WTC11 (cell line): ENCODE measurements at regions not wholly inside any gene's neighbourhood (a gene's known extent, or its start where the extent isn't known, plus 50 kb on each side); places are given as distances from the start of the nearest gene placed in this dataset.

Source experiments
- ATAC-seq: fragments of 200-7000 bp; cut with Tn5 transposase; 2 replicates; pipeline ENCODE4 v1.10.0; 2021; ENCODE audit warnings: mild to moderate bottlenecking, moderate library complexity
- CTCF ChIA-PET: fragments of 300-600 bp; sonication (Branson Sonifier 250); formaldehyde crosslinking; loops from one replicate; lab custom pipeline; 2021; ENCODE audit warnings: antibody characterized with exemption; lab: Charles Lee
- POLR2A ChIA-PET: fragments of 350-600 bp; sonication (Branson Sonifier 250); formaldehyde crosslinking; loops from one replicate; lab custom pipeline; 2021; ENCODE audit warnings: antibody characterized with exemption; lab: Charles Lee
- DNase-seq: peaks from one replicate; pipeline ENCODE4 v3.0.0; 2021; ENCODE audit warnings: low spot score
- H3K27ac Mint-ChIP-seq: 2 replicates; pipeline ENCODE4 v1.8.0; 2021; ENCODE audit warnings: mixed read lengths
- H3K27me3 Mint-ChIP-seq: 2 replicates; pipeline ENCODE4 v1.8.0; 2021; ENCODE audit warnings: low read depth, mild to moderate bottlenecking, moderate library complexity, mixed read lengths
- H3K36me3 Mint-ChIP-seq: 2 replicates; pipeline ENCODE4 v1.8.0; 2021; ENCODE audit warnings: mixed read lengths
- H3K4me1 Mint-ChIP-seq: 2 replicates; pipeline ENCODE4 v1.8.0; 2022; ENCODE audit warnings: mixed read lengths
- H3K4me3 Mint-ChIP-seq: 2 replicates; pipeline ENCODE4 v1.8.0; 2021; ENCODE audit warnings: mild to moderate bottlenecking, moderate library complexity, mixed read lengths
- H3K9me3 Mint-ChIP-seq: 2 replicates; pipeline ENCODE4 v1.8.0; 2021; ENCODE audit warnings: mixed read lengths
- ATF6 ChIP-seq: sonication (generic); formaldehyde crosslinking; IDR thresholded peaks from 2 replicates; pipeline ENCODE4 v1.8.1; 2023; ENCODE audit warnings: mild to moderate bottlenecking, missing genetic modification reagents
- CREB1 ChIP-seq: sonication (generic); formaldehyde crosslinking; IDR thresholded peaks from 2 replicates; pipeline ENCODE4 v1.8.0; 2023; ENCODE audit warnings: mild to moderate bottlenecking, missing genetic modification reagents
- CTCF ChIP-seq: fragments of 200-600 bp; IDR thresholded peaks from 2 replicates; pipeline ENCODE4 v1.8.0; 2022; ENCODE audit warnings: antibody characterized with exemption
- E2F1 ChIP-seq: sonication (generic); formaldehyde crosslinking; IDR thresholded peaks from 2 replicates; pipeline ENCODE4 v1.8.0; 2022; ENCODE audit warnings: mild to moderate bottlenecking, missing genetic modification reagents
- ERG ChIP-seq: fragments of 250-450 bp; sonication (Bioruptor Pico); IDR thresholded peaks from 2 replicates; pipeline ENCODE4 v1.8.0; 2021; ENCODE audit warnings: mild to moderate bottlenecking
- FOXK1 ChIP-seq: sonication (generic); formaldehyde crosslinking; IDR thresholded peaks from 2 replicates; pipeline ENCODE4 v1.8.0; 2022; ENCODE audit warnings: mild to moderate bottlenecking, moderate library complexity, missing genetic modification reagents
- FOXP1 ChIP-seq: sonication (generic); formaldehyde crosslinking; IDR thresholded peaks from 2 replicates; pipeline ENCODE4 v1.8.0; 2022; ENCODE audit warnings: missing genetic modification reagents, mild to moderate bottlenecking, moderate library complexity, borderline replicate concordance
- IRF2 ChIP-seq: sonication (generic); formaldehyde crosslinking; IDR thresholded peaks from 2 replicates; pipeline ENCODE4 v1.8.0; 2022; ENCODE audit warnings: low read depth, missing genetic modification reagents, borderline replicate concordance
- JAZF1 ChIP-seq: fragments of 250-450 bp; sonication (Bioruptor Pico); IDR thresholded peaks from 2 replicates; pipeline ENCODE4 v1.9.0; 2021; ENCODE audit warnings: moderate library complexity, mild to moderate bottlenecking, inconsistent platforms
- MXD4 ChIP-seq: fragments of 250-450 bp; sonication (Bioruptor Pico); IDR thresholded peaks from 2 replicates; pipeline ENCODE4 v1.8.0; 2021; ENCODE audit warnings: mild to moderate bottlenecking, moderate library complexity, borderline replicate concordance
- NFE2L1 ChIP-seq: sonication (generic); formaldehyde crosslinking; IDR thresholded peaks from 2 replicates; pipeline ENCODE4 v1.8.1; 2023; ENCODE audit warnings: missing genetic modification reagents
- OVOL2 ChIP-seq: fragments of 250-450 bp; sonication (Bioruptor Pico); IDR thresholded peaks from 2 replicates; pipeline ENCODE4 v1.9.0; 2021; ENCODE audit warnings: mild to moderate bottlenecking, borderline replicate concordance
- PRRX2 ChIP-seq: fragments of 250-450 bp; sonication (Bioruptor Pico); IDR thresholded peaks from 2 replicates; pipeline ENCODE4 v1.8.0; 2021; ENCODE audit warnings: mild to moderate bottlenecking
- TCF7 ChIP-seq: sonication (generic); formaldehyde crosslinking; IDR thresholded peaks from 2 replicates; pipeline ENCODE4 v1.8.0; 2022; ENCODE audit warnings: mild to moderate bottlenecking, low read depth, missing genetic modification reagents, moderate library complexity
- USF1 ChIP-seq: sonication (generic); formaldehyde crosslinking; IDR thresholded peaks from 2 replicates; pipeline ENCODE4 v1.8.0; 2022; ENCODE audit warnings: mild to moderate bottlenecking, missing genetic modification reagents
- ZBTB21 ChIP-seq: sonication (generic); formaldehyde crosslinking; IDR thresholded peaks from 2 replicates; pipeline ENCODE4 v1.8.1; 2023; ENCODE audit warnings: mild to moderate bottlenecking, missing genetic modification reagents, borderline replicate concordance
- ZNF138 ChIP-seq: sonication (generic); formaldehyde crosslinking; conservative IDR thresholded peaks from 2 replicates; pipeline ENCODE4 v1.8.1; 2022; ENCODE audit warnings: mild to moderate bottlenecking, moderate library complexity, missing genetic modification reagents
- TF ChIP-seq, protein P1 (sequence below): fragments of 250-450 bp; sonication (Bioruptor Pico); IDR thresholded peaks from 2 replicates; pipeline ENCODE4 v1.9.0; 2021; ENCODE audit warnings: mild to moderate bottlenecking, borderline replicate concordance
- TF ChIP-seq, protein P2 (sequence below): fragments of 250-450 bp; sonication (Bioruptor Pico); IDR thresholded peaks from 2 replicates; pipeline ENCODE4 v2.1.2; 2022; ENCODE audit warnings: mild to moderate bottlenecking, moderate library complexity

- TF ChIP-seq, protein P1, sequence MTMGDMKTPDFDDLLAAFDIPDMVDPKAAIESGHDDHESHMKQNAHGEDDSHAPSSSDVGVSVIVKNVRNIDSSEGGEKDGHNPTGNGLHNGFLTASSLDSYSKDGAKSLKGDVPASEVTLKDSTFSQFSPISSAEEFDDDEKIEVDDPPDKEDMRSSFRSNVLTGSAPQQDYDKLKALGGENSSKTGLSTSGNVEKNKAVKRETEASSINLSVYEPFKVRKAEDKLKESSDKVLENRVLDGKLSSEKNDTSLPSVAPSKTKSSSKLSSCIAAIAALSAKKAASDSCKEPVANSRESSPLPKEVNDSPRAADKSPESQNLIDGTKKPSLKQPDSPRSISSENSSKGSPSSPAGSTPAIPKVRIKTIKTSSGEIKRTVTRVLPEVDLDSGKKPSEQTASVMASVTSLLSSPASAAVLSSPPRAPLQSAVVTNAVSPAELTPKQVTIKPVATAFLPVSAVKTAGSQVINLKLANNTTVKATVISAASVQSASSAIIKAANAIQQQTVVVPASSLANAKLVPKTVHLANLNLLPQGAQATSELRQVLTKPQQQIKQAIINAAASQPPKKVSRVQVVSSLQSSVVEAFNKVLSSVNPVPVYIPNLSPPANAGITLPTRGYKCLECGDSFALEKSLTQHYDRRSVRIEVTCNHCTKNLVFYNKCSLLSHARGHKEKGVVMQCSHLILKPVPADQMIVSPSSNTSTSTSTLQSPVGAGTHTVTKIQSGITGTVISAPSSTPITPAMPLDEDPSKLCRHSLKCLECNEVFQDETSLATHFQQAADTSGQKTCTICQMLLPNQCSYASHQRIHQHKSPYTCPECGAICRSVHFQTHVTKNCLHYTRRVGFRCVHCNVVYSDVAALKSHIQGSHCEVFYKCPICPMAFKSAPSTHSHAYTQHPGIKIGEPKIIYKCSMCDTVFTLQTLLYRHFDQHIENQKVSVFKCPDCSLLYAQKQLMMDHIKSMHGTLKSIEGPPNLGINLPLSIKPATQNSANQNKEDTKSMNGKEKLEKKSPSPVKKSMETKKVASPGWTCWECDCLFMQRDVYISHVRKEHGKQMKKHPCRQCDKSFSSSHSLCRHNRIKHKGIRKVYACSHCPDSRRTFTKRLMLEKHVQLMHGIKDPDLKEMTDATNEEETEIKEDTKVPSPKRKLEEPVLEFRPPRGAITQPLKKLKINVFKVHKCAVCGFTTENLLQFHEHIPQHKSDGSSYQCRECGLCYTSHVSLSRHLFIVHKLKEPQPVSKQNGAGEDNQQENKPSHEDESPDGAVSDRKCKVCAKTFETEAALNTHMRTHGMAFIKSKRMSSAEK (CRISPR knock-in tag) = no peak
- TF ChIP-seq PRRX2 (CRISPR knock-in tag) (no peak), FOXK1 (CRISPR knock-in tag) (no peak), ERG (CRISPR knock-in tag) (no peak), NFE2L1 (no peak)
Measured at GRCh38 chr2:19099181-19099580, 259.2 kb downstream of the OSR1 start (continued).

DNA sequence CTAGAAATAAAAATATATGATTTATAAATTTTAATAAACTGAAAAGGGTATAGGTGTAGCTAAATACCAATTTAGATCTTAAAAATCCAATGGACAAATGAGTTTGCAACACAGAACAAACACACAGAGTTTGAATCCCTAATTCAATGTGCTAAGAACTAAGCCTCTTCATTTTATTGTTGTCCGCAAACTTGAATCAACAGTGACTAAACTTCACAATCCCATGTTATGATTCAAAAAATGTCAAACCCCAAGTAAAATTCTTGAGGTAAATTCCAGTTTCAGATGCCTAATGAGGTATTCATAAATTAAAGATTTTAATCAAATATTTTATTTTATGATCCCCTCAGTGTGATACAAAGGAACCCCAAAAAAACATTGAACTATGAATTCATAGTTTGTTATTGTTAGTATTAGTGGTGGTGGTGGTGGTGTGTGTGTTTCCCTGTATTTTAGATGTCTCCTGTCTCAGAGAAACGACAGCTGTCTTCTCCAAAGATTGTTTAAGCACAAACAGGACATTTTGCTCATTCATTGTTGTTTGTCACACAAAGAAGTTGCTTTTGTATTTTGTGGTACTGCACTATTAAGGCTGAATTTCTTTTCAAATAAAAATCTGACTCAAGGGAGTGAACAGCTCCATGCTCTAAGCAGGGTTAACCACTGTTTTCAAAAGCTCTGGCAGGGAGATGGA is 259.8 kb downstream of the OSR1 start:
- Mint-ChIP-seq H3K27me3 (no peaks in the 10 kb centered on the region), H3K27ac (no peak overlapping the region), H3K4me1 (peaks cover 7% of the 10 kb centered on the region; the same call in 1 of the 2 replicates), H3K9me3 (peaks cover 10% of the 10 kb centered on the region), H3K4me3 (no peak overlapping the region), H3K36me3 (no peaks in the 10 kb centered on the region; the same call in none of the 2 replicates)
- ATAC-seq (no peak), DNase-seq (no peak)
- POLR2A ChIA-PET = no interaction called here
- CTCF ChIA-PET = no interaction called here
- TF ChIP-seq, protein P2, sequence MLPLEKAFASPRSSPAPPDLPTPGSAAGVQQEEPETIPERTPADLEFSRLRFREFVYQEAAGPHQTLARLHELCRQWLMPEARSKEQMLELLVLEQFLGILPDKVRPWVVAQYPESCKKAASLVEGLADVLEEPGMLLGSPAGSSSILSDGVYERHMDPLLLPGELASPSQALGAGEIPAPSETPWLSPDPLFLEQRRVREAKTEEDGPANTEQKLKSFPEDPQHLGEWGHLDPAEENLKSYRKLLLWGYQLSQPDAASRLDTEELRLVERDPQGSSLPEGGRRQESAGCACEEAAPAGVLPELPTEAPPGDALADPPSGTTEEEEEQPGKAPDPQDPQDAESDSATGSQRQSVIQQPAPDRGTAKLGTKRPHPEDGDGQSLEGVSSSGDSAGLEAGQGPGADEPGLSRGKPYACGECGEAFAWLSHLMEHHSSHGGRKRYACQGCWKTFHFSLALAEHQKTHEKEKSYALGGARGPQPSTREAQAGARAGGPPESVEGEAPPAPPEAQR = no peak
- TF ChIP-seq CREB1 (CRISPR knock-in tag) (no peak), CTCF (no peak), OVOL2 (CRISPR knock-in tag) (no peak), ZBTB21 (CRISPR knock-in tag) (no peak), USF1 (CRISPR knock-in tag) (no peak), MXD4 (CRISPR knock-in tag) (no peak), E2F1 (CRISPR knock-in tag) (no peak), ATF6 (CRISPR knock-in tag) (no peak), IRF2 (CRISPR knock-in tag) (no peak), ERG (CRISPR knock-in tag) (no peak), FOXP1 (CRISPR knock-in tag) (no peak), JAZF1 (CRISPR knock-in tag) (no peak), TCF7 (no peak), ZNF138 (CRISPR knock-in tag) (no peak)
